SK-N-SH (cell line): ENCODE measurements at regions not wholly inside any gene's neighbourhood (a gene's known extent, or its start where the extent isn't known, plus 50 kb on each side); places are given as distances from the start of the nearest gene placed in this dataset.

Experiments
- CTCF ChIA-PET: fragments of 300-600, 350-600 bp; formaldehyde crosslinking; extraction: SDS; loops from one replicate; lab custom pipeline; 2021; lab: Yijun Ruan, JAX
- POLR2A ChIA-PET: fragments of 350-600 bp; sonication (Branson Sonifier 250); formaldehyde crosslinking; extraction: SDS; loops from one replicate; lab custom pipeline; 2020; ENCODE audit warnings: antibody characterized with exemption, inconsistent platforms; lab: Yijun Ruan, JAX
- DNase-seq: peaks from one replicate; pipeline ENCODE4 v3.0.0; 2012
- H2AFZ ChIP-seq: fragments of 200-600 bp; sonication (generic); 2 replicates; pipeline ENCODE4 v1.8.1; 2016; ENCODE audit warnings: antibody characterized with exemption, mild to moderate bottlenecking, low read depth
- H3F3A ChIP-seq: fragments of 200-600 bp; sonication (generic); replicated peaks from 2 replicates; pipeline ENCODE3; 2016; ENCODE audit warnings: antibody characterized with exemption, mild to moderate bottlenecking; ENCODE audit not compliant: insufficient read depth
- H3K27ac ChIP-seq, 2 experiments: fragments of 200-500 bp in 1 of 2; fragments of 200-600 bp in 1 of 2; sonication (Bioruptor generic) in 1 of 2; sonication (generic), shearing (Covaris generic) in 1 of 2; 2 replicates each; pipeline versions ENCODE4 v1.5.1 to v1.6.1; 2014 to 2016; ENCODE audit warnings: low read depth in 2 of 2, inconsistent platforms in 1 of 2, low read length in 1 of 2, mild to moderate bottlenecking in 1 of 2, mixed read lengths in 1 of 2
- H3K27me3 ChIP-seq: fragments of 200-600 bp; sonication (generic), shearing (Covaris generic); 2 replicates; pipeline ENCODE4 v1.6.1; 2016; ENCODE audit warnings: mixed run types; ENCODE audit not compliant: insufficient read depth
- H3K36me3 ChIP-seq, 2 experiments: fragments of 200-500 bp in 1 of 2; fragments of 200-600 bp in 1 of 2; sonication (Bioruptor generic) in 1 of 2; sonication (generic) in 1 of 2; replicated peaks in 1 of 2; 2 replicates each; pipeline versions ENCODE3 to v1.5.1; 2014 to 2016; ENCODE audit warnings: low read length in 1 of 2, mild to moderate bottlenecking in 1 of 2; ENCODE audit not compliant: insufficient read depth in 2 of 2, control insufficient read depth in 1 of 2
- H3K4me1 ChIP-seq, 2 experiments: fragments of 200-500 bp in 1 of 2; fragments of 200-600 bp in 1 of 2; sonication (Bioruptor generic) in 1 of 2; sonication (generic), shearing (Covaris generic) in 1 of 2; 2 replicates each; pipeline versions ENCODE4 v1.5.1 to v1.6.1; 2014 to 2016; ENCODE audit warnings: low read depth in 1 of 2, low read length in 1 of 2, mixed run types in 1 of 2; ENCODE audit not compliant: insufficient read depth in 2 of 2, control insufficient read depth in 1 of 2
- H3K4me2 ChIP-seq: fragments of 200-600 bp; sonication (generic), shearing (Covaris generic); 2 replicates; pipeline ENCODE4 v1.6.1; 2017; ENCODE audit warnings: mixed run types
- H3K4me3 ChIP-seq, 2 experiments: fragments of 200-500 bp in 1 of 2; fragments of 200-600 bp in 1 of 2; sonication (Bioruptor generic) in 1 of 2; sonication (generic), shearing (Covaris generic) in 1 of 2; 2 replicates each; pipeline versions ENCODE4 v1.5.1 to v1.8.1; 2014 to 2016; ENCODE audit warnings: low read depth in 2 of 2, inconsistent platforms in 1 of 2, low read length in 1 of 2, mild to moderate bottlenecking in 1 of 2, mixed read lengths in 1 of 2, moderate library complexity in 1 of 2
- H3K79me2 ChIP-seq: fragments of 200-600 bp; sonication (generic); 2 replicates; pipeline ENCODE4 v1.8.1; 2017; ENCODE audit warnings: mild to moderate bottlenecking; ENCODE audit not compliant: insufficient read depth
- H3K9ac ChIP-seq: fragments of 200-600 bp; sonication (generic); 2 replicates; pipeline ENCODE4 v1.6.1; 2017; ENCODE audit warnings: mixed run types
- H3K9me2 ChIP-seq: fragments of 200-600 bp; sonication (generic); 2 replicates; pipeline ENCODE4 v1.6.1; 2017; ENCODE audit warnings: mixed run types
- H3K9me3 ChIP-seq: fragments of 200-600 bp; sonication (generic); 2 replicates; pipeline ENCODE4 v1.6.1; 2017; ENCODE audit warnings: mixed run types, mild to moderate bottlenecking, moderate library complexity
- H4K20me1 ChIP-seq: fragments of 200-600 bp; sonication (generic); 2 replicates; pipeline ENCODE4 v1.6.1; 2017; ENCODE audit warnings: mild to moderate bottlenecking, mixed run types; ENCODE audit not compliant: insufficient read depth
- GABPA ChIP-seq: IDR thresholded peaks from 2 replicates; pipeline ENCODE4 v1.4.0; 2012; ENCODE audit warnings: low read depth, mild to moderate bottlenecking
- GATA2 ChIP-seq: sonication (generic); formaldehyde crosslinking; IDR thresholded peaks from 2 replicates; pipeline ENCODE4 v1.5.0; 2020; ENCODE audit warnings: mild to moderate bottlenecking, missing genetic modification reagents
- MEF2A ChIP-seq: IDR thresholded peaks from 2 replicates; pipeline ENCODE4 v1.4.0; 2012; ENCODE audit warnings: low read depth, borderline replicate concordance
- NFIC ChIP-seq: IDR thresholded peaks from 2 replicates; pipeline ENCODE4 v1.4.0; 2012; ENCODE audit warnings: borderline replicate concordance
- NRF1 ChIP-seq: IDR thresholded peaks from 2 replicates; pipeline ENCODE4 v1.6.1; 2012; ENCODE audit warnings: low read depth, mild to moderate bottlenecking, low read length
- RCOR1 ChIP-seq: fragments of 150-350 bp; IDR thresholded peaks from 2 replicates; pipeline ENCODE4 v1.6.1; 2017; ENCODE audit warnings: antibody characterized with exemption, low read length
- RFX5 ChIP-seq: IDR thresholded peaks from 2 replicates; pipeline ENCODE4 v1.6.1; 2012; ENCODE audit warnings: mild to moderate bottlenecking, improper control_type of control experiment, low read length
- SIN3A ChIP-seq: IDR thresholded peaks from 2 replicates; pipeline ENCODE4 v1.6.1; 2012; ENCODE audit warnings: low read depth, mild to moderate bottlenecking, low read length, moderate library complexity, borderline replicate concordance
- SMC3 ChIP-seq: IDR thresholded peaks from 2 replicates; pipeline ENCODE4 v1.6.1; 2012; ENCODE audit warnings: low read depth, low read length, improper control_type of control experiment
- TAF1 ChIP-seq: IDR thresholded peaks from 2 replicates; pipeline ENCODE4 v1.6.1; 2012; ENCODE audit warnings: low read depth, mild to moderate bottlenecking, low read length, moderate library complexity, borderline replicate concordance
- TCF12 ChIP-seq: IDR thresholded peaks from 2 replicates; pipeline ENCODE4 v1.4.0; 2012
- WGBS: methylation state at CpG from one replicate; pipeline ENCODE4 v1.1.6; 2017; ENCODE audit warnings: low lambda C conversion rate; 5-methylcytosine and 5-hydroxymethylcytosine counted together
- TF ChIP-seq, protein P1 (sequence below): fragments of 150-350 bp; IDR thresholded peaks from 2 replicates; pipeline ENCODE4 v1.6.1; 2017; ENCODE audit warnings: antibody characterized with exemption, low read length, low read depth, borderline replicate concordance
- TF ChIP-seq, protein P2 (sequence below): IDR thresholded peaks from 2 replicates; pipeline ENCODE4; 2012

DNA sequence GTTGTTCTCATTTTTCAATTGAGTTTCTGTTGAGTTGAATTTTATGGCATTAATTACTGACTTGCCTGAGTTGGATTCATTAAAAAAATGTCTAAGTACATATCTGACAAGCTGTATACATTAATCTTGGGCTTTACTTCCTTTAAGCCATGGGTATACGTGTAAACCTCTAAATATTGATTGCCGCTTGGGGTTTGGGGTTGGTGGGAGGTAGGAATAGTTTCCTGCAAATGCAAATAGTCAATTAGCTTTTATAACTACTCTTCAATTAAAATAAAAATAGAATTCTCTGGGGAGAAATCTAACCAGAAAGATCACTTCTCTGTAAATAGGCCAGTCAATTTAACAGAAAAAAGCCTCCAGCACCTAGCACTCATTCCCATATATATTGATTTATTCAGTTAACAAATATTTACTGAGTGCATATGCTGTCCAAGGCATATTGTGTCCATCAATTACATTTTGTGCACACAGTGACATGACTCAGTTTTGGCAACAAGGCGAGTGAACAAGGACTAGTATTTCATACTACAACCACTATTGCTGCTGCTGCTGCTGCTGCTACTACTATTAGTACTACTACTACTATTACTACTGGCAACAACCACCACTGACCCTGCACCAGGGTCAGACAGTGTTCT, 306.8 kb downstream of the RFC3 start:
- Histone ChIP-seq H2AFZ (no peak overlapping the region), H3K79me2 (no peaks in the 10 kb centered on the region), H3K27me3 (no peaks in the 10 kb centered on the region), H3K27ac (no peak overlapping the region), H4K20me1 (no peaks in the 10 kb centered on the region), H3K9me2 (no peaks in the 10 kb centered on the region), H3F3A (no peaks in the 10 kb centered on the region), H3K9ac (no peak overlapping the region), H3K4me2 (no peak overlapping the region), H3K36me3 (no peaks in the 10 kb centered on the region), H3K4me3 (no peak overlapping the region), H3K9me3 (no peaks in the 10 kb centered on the region), H3K4me1 (no peaks in the 10 kb centered on the region)
- DNase-seq, result no peak
- ChIA-PET POLR2A (no interaction called here), CTCF (no interaction called here)
- TF ChIP-seq RCOR1 (no peak), TCF12 (no peak), GABPA (no peak), NFIC (no peak), TAF1 (no peak), NRF1 (no peak), GATA2 (CRISPR knock-in tag) (no peak), MEF2A (no peak)
- TF ChIP-seq, protein P1, sequence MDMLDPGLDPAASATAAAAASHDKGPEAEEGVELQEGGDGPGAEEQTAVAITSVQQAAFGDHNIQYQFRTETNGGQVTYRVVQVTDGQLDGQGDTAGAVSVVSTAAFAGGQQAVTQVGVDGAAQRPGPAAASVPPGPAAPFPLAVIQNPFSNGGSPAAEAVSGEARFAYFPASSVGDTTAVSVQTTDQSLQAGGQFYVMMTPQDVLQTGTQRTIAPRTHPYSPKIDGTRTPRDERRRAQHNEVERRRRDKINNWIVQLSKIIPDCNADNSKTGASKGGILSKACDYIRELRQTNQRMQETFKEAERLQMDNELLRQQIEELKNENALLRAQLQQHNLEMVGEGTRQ, result no peak
- TF ChIP-seq, protein P2, sequence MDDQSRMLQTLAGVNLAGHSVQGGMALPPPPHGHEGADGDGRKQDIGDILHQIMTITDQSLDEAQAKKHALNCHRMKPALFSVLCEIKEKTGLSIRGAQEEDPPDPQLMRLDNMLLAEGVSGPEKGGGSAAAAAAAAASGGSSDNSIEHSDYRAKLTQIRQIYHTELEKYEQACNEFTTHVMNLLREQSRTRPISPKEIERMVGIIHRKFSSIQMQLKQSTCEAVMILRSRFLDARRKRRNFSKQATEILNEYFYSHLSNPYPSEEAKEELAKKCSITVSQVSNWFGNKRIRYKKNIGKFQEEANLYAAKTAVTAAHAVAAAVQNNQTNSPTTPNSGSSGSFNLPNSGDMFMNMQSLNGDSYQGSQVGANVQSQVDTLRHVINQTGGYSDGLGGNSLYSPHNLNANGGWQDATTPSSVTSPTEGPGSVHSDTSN, result no peak
- 90% methylated on average over 3 of the region's 3 CpGs for WGBS

DNA sequence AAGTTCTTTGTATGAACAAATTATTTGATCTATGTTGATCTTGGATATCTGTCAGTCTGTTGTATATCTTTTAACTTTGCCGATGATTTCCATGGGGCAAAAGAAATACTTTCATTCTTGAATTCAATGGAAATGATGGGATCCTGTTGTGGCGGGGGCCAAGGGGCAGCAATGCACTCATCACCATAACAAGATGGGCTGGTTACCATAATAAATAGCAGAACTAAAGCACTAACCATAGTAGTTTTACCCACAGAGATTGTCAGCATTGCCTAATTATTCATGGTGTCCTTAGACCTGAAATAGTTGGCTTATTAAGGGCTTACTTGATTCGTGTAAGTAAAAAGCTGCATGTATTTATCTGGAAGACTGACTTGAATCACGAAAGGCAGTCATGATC, 309.6 kb downstream of the RFC3 start:
- 93% methylated on average over 4 of the region's 4 CpGs for WGBS
- H4K20me1 ChIP-seq, result no peaks in the 10 kb centered on the region
- H3K36me3 ChIP-seq, result no peaks in the 10 kb centered on the region
- H3K79me2 ChIP-seq, result no peaks in the 10 kb centered on the region
- H2AFZ ChIP-seq, result no peak overlapping the region
- no peaks in the 10 kb centered on the region for H3K27me3 ChIP-seq
- POLR2A ChIA-PET, result no interaction called here
- no peaks in the 10 kb centered on the region for H3K4me1 ChIP-seq
- no peak overlapping the region for H3K4me3 ChIP-seq
- DNase-seq, result no peak
- H3F3A ChIP-seq, result no peaks in the 10 kb centered on the region
- CTCF ChIA-PET, result interaction anchor here (1.2 kb wide), 1 partner anchor 9 kb away, joined by 4 read pairs; no protein-coding TSS in a partner anchor
- H3K9me2 ChIP-seq, result no peaks in the 10 kb centered on the region
- no peak overlapping the region for H3K27ac ChIP-seq
- H3K9ac ChIP-seq, result no peak overlapping the region
- H3K9me3 ChIP-seq, result no peaks in the 10 kb centered on the region
- H3K4me2 ChIP-seq, result no peak overlapping the region
- TF ChIP-seq RFX5 (no peak), SMC3 (no peak), SIN3A (no peak), TAF1 (no peak)
- TF ChIP-seq, all 33 proteins: peak for 0
